ENCODE measurements at regions not wholly inside any gene's neighbourhood (a gene's known extent, or its start where the extent isn't known, plus 50 kb on each side); places are given as distances from the start of the nearest gene placed in this dataset.

GRCh38 chr18:37617623-37618022, 52.0 kb upstream of the CELF4 start:
- Histone ChIP-seq H3K9ac (ENCODE audit: low read length) (no peak overlapping the region), H3K4me2 (ENCODE audit: low read depth, low read length, poor library complexity, severe bottlenecking) (no peak overlapping the region), H3K27me3 (ENCODE audit: low read length) (no peaks in the 10 kb centered on the region), H3K4me3 (ENCODE audit: insufficient read depth, low read length, poor library complexity, severe bottlenecking) (no peak overlapping the region), H4K20me1 (ENCODE audit: low read depth, low read length) (no peaks in the 10 kb centered on the region), H2AFZ (ENCODE audit: low read depth, low read length, severe bottlenecking) (no peak overlapping the region), H3K27ac (ENCODE audit: low read depth, low read length) (no peak overlapping the region), H3F3A (ENCODE audit: insufficient read depth) (no peaks in the 10 kb centered on the region), H3K9me2 (replicated peaks; ENCODE audit: insufficient read depth, low read length) (no peaks in the 10 kb centered on the region), H3K36me3 (ENCODE audit: low read length) (no peaks in the 10 kb centered on the region), H3K79me2 (ENCODE audit: insufficient read depth, low read length) (no peaks in the 10 kb centered on the region), H3K9me3 (ENCODE audit: insufficient read depth, low read length) (no peaks in the 10 kb centered on the region)
- TF ChIP-seq CTCF (IDR thresholded peaks at IDR 0.05; ENCODE audit: insufficient read depth, low read length, poor library complexity, severe bottlenecking) (no peak), EZH2phosphoT487 (conservative IDR thresholded peaks at IDR 0.05; ENCODE audit: low read length) (no peak)

Measured in SU-DHL-6 (cell line).